ENCODE measurements at regions not wholly inside any gene's neighbourhood (a gene's known extent, or its start where the extent isn't known, plus 50 kb on each side); places are given as distances from the start of the nearest gene placed in this dataset.

DNA sequence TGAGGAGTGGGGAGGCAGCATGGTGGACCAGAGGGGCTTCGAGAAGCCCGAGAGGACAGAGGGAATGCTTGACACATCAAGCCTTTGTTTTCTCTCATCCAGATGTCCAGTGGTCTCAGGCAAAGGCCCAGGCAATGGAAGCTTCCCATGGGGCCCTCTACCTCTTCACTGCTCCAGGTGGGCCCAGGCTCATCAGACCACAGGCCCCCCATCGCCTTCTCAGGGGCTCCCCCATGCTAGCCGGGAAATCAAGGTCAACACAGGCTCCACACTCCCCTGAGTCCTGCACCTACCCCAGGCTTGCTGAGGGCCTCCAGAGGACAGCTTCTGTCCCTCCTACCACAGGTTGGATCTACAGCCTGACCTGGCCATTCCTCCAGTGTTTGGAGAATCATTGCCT lies 157.5 kb downstream of the CHST1 start:
- TF ChIP-seq GATA2 (IDR thresholded peaks at IDR 0.05; ENCODE audit: low read depth, low read length) (no peak), GATA3 (IDR thresholded peaks at IDR 0.05; ENCODE audit: low read depth, low read length) (no peak)
